GM21825 (cell line): ENCODE measurements at regions not wholly inside any gene's neighbourhood (a gene's known extent, or its start where the extent isn't known, plus 50 kb on each side); places are given as distances from the start of the nearest gene placed in this dataset.

Source experiments
- ATAC-seq: cut with Tn5 transposase; IDR thresholded peaks from one replicate; pipeline ENCODE4 v1.9.1; 2021; ENCODE audit warnings: mild to moderate bottlenecking, moderate library complexity; ENCODE audit not compliant: unreplicated experiment

DNA sequence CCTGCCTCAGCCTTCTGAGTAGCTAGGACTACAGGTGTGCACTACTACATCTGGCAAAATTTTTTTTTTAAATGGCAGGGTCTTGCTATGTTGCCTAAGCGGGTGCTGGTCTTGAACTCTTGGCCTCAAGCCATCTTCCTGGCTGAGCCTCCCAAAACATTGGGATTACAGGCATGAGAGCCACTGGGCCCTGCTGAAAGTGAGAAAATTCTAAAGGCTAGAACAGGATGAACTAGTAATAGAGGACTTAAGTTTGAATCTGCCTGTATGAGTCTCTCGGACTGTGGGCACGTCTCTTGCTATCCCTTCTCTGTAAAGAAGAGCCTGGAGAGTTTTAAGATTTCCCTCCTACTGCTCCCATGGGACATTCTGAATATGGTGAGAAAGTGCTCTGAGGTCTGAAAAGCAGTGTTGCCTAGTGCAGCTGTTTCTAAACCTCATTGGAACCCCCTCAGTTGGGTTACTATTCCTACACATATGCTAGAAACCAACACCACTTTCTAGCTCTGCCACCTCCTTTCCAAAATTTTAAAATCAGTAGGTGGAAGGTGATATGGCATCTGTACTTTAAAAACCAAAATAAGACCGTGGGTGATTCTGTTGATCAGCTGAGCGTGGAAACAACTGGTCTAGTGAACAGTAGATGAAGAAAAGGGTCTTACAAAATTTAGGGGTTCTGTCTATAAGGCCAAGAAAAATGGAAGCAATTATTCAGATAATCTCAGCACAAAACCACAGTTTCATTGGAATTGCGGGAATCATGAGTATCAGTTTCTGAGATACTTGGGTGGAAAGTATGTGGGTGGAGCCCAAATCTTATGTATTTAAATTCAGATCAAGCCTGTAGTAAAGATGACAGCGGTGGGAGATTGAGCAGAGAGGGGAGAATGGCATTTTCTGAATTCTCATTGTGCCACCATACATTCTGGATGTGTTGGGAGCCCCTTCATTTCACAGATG lies 259.8 kb upstream of the CXCR4 start:
- ATAC-seq = no peak

GRCh38 chr2:136376798-136377211 lies 258.9 kb upstream of the CXCR4 start:
- no peak for ATAC-seq

DNA sequence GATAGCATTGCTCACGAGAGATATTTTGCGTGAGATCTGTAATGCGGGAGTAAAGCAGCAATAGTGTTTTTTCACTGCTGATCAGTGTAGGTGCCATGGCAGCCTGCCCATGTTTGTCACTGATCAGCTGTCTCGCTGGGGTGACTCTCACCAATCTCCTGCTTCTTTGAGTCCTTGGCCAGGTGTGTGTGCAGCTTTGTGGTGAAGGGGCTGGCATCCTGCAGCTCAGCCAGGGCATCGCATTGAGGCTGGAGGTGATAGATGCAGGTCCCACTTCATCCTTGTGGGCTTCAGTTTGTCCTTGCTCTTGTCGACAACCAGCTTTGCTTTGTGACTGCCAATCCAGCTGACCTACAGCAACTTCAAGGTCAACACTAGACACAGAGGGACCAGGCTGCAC lies 258.3 kb upstream of the CXCR4 start:
- ATAC-seq = no peak

DNA sequence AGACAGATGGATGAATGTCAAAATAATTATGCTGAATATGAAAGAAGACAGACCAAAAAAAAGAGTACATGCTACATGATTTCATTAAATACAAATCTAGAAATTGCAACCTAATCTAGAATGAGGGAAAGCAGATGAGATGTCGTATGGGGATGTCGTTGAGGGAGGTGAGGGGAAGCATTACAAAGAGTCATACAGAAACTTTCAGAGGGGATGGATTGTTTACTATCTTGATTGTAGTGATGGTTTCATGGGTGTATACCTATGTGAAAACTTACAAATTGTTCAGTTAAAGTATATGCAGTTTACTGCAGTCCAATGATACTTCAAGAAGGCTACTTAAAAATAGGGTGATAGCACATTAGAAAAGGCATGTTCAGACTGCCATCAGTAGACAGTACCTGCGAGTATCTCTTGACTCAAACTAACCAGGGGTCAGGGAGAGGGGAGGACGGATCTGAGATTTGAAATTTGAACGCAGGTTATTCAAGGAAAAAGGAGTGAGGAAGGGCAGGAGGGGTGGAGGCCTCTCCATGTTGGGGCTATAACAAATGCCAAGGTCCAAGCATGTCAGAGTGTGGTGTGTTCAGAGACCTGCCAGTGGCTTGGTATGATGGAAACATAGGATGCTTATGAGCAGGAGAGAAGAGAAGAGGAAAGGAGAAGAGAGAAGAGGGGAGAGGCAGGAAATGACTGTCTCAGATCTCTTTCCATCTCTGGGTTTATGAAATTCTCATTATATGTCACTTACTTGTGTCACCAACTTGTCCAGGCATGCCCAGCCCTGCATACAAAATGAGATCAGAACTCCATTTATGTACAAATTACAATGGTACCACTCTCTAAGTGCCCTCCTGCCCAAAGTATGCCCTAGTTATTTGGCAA lies 257.3 kb upstream of the CXCR4 start:
- ATAC-seq = peak; percentile 49

DNA sequence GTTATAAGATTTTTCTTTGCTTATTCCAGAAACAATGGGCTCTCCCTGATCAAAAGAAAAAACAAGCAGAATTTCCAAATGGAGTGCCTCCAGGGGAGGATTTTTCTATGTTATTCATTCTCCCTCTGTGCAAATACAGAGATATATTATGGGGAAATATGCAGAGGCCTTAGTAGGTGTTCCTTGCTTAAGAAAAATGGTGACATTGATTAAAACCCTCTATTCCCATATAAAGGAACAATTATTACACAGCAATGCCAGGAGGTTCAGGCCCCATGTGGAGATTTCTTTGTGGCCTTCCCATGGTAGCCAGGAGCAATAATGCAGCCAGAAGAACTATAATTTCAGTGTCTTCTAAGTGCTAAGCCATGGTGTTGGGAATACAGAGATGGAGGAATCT lies 255.9 kb upstream of the CXCR4 start:
- ATAC-seq = no peak

GRCh38 chr2:136373029-136373428 lies 255.1 kb upstream of the CXCR4 start:
- ATAC-seq = no peak

- ATAC-seq = no peak
Observed at GRCh38 chr2:136363900-136364299, 246.0 kb upstream of the CXCR4 start.

- no peak for ATAC-seq
Observed at GRCh38 chr2:136363470-136363869, 245.5 kb upstream of the CXCR4 start.

GRCh38 chr2:136362676-136363390 lies 244.9 kb upstream of the CXCR4 start:
- ATAC-seq = peak; percentile 93

- ATAC-seq = no peak
Observed at GRCh38 chr2:136361521-136361920, 243.6 kb upstream of the CXCR4 start.

DNA sequence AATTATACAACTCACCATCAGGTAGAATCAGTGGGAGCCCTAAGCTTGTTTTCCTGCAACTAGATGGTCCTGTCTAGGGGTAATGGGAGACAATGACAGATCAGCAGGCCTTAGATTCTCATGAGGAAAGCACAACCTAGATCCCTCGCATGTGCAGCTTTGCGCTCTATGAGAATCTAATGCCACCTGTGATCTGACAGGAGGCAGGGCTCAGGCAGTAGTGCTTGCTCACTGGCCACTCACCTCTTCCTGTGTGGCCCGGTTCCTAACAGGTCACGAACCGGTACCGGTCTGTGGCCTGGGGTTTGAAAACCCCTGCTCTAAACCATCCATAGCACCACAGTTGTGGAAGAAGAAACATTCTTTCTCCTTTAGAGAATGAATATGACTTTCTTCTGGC lies 242.8 kb upstream of the CXCR4 start:
- ATAC-seq = no peak

GRCh38 chr2:136359121-136359965 lies 241.4 kb upstream of the CXCR4 start:
- ATAC-seq = no peak

- no peak for ATAC-seq
Observed at GRCh38 chr2:136358576-136358975, 240.6 kb upstream of the CXCR4 start.

DNA sequence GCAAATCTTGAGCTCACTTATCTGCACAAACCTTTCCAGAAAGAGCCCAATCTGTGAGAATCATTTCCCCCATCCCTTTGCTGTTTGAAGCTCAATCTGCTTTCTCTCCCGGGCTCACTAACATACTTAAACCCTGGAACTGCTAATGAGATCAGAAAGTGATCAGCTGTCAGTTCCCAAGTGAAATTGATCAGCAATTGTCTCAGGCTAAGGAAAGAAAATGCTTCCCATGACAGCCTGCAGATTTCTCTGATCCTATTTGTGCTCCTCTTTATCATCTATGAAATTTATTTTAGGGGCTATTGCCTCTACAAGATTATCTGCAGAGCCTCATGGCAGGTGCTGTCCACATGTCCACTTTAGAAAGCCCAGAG lies 239.0 kb upstream of the CXCR4 start:
- ATAC-seq = no peak

DNA sequence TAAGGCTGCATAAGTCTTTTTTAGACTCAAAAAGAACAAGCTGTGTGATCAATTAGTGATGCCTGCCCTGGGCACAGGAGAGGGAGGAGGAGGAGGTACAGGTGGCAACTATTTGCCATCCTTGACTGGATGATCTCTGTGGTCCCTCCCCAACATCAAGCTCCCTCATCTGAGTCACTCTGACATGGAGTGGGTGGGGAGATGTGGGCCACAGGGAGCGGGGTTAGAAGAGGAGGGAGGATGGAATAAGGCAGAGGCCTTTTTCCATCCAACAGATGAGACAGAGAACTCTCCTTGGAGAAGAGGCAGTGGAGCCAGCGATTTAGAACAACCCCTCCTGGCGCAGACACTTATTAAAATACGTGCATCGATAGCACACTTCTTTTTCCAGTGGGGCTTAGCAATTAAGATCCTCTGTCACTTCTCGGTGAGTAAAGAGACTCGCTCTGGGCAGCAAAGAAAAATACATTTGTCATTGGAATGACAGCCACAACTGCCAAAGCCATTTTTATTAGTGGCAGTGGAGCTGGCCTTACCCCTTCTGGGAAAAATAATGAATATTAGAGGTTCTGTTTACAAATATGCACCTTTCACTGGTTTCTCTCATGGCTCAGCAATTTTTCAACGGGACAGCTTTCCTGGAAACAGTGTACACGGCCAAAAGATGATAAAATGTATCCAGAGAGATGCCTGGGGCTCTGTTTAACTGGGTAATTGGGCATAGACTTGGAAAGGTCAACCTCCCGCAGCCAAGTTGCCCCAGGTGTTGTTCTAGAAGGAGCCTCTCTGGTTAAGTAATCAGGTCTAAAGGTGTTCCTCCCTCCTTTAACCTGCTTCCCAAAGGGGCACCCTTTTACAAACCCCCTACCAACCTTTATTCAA lies 238.4 kb upstream of the CXCR4 start:
- ATAC-seq = no peak

GRCh38 chr2:136351684-136352083 lies 233.7 kb upstream of the CXCR4 start:
- ATAC-seq = no peak

DNA sequence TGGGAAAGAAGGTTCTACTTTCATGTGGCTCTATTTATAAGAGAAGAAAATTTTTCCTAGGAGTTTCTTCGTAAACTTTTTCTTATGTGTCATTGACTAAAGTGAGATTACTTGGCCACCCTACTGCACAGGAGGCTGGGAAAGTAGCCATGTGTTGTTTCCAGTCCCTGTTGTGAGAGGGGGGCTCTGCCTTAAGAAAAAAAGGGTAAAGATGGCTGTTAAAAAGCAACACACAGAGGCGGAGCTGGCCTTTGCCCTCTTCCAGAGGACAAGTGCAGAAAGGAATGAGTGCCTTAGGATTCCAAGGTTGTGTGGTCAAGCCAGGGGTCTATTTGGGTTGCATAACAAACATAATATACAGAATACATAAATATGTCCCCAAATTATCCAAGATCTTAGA lies 230.0 kb upstream of the CXCR4 start:
- ATAC-seq = no peak

DNA sequence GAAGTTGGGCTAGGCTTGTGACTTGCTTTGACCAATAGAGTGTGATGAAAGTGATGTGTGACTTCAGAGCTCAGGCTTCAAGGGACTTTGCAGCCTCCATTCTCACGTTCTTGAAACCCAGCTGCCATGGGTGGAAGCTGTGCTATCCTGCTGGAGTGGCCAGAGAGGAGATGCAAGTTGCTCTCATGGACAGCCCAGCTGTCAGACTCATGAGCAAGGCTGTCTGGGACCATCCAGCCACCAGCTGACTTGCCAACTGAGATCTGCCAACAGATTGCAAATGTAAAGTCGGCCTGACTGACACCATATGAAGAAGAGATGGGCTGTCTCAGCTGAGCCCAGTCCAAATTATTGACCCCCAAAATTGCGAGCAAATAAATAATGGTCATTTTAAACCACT lies 226.4 kb upstream of the CXCR4 start:
- ATAC-seq = no peak

DNA sequence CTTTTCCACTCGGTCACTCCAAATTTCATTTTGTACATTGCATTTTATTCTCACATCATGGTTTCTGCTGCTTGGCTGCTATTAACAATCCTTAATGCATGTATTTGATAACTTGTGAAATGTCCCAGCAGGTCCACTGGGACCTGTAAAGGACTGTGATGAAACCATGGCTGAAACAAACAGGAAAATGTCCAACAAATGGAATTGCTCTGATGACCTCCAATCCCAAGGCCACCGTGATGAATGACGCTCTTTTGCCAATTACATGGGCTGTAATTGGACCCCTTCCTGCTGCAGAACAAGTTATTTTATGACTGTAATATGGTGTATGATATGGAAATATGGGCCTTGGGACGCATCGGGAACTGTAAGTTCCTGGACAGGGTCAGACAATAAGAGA lies 224.2 kb upstream of the CXCR4 start:
- no peak for ATAC-seq
